ENCODE measurements at regions not wholly inside any gene's neighbourhood (a gene's known extent, or its start where the extent isn't known, plus 50 kb on each side); places are given as distances from the start of the nearest gene placed in this dataset.

DNA sequence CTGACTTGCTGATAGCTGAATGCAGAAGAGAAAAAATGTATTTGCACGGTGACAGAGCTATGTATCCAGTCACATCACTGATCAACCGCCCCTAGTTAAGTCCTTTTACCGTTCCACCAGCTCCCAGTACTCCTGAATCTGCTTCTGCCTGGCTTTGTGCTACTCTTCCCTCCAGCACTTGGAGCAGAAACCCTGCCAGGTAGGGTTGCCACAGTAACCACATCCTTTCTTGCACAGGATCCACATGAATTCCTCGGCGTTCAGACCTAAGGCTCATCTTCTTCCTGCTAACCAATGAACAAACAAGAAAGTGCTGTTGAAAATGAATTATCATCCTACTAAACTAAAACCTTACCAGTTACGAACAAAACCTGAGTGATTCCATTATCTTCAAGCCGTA, 52.0 kb upstream of the KCTD7 start:
- DNase-seq (ENCODE audit: low read depth in 2 of 2) = no peak

All from stimulated activated CD4-positive, alpha-beta T cell treated with anti-CD3 and anti-CD28 coated beads, Interleukin-15, amount 100 ng/mL, for 48 hours (primary cell).